ENCODE measurements at regions not wholly inside any gene's neighbourhood (a gene's known extent, or its start where the extent isn't known, plus 50 kb on each side); places are given as distances from the start of the nearest gene placed in this dataset.

DNA sequence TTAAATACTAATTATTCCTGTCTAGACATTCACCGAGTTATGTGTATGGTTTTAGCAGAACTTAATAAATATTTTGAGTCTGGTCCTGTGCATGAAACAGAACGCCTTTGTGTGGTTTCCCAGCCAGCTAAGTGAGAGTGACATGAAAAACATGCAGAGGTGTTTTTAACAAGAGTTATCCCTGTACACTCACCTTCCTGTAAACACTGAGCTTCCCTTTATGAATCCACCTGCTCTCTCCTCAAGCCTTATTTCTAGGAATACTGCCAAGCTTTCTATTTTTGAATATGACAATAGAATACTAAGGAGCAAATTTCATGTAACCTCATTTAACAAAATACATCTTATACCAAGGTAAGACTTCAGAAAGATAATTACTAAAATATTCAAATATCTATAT lies 270.3 kb upstream of the CTSO start:
- no peaks in the 10 kb centered on the region for H3K4me1 Mint-ChIP-seq
- peaks cover 6% of the 10 kb centered on the region for H3K9me3 Mint-ChIP-seq
- no peaks in the 10 kb centered on the region for H3K27me3 Mint-ChIP-seq
- no peaks in the 10 kb centered on the region for H3K36me3 Mint-ChIP-seq (ENCODE audit: low read depth)
- intact Hi-C loops (cut with micrococcal nuclease) = no loop called here
- CTCF ChIA-PET = no interaction called here
- ATAC-seq (ENCODE audit: low read depth) (no peak), DNase-seq (no peak)
- H3K27ac Mint-ChIP-seq = no peak overlapping the region
- no peak overlapping the region for H3K4me3 Mint-ChIP-seq
- POLR2A ChIA-PET = no interaction called here
- no peak for TF ChIP-seq CTCF (IDR thresholded peaks at IDR 0.05)

- no peaks in the 10 kb centered on the region for H3K4me1 Mint-ChIP-seq
- H3K36me3 Mint-ChIP-seq (ENCODE audit: low read depth) = no peaks in the 10 kb centered on the region
- no peak overlapping the region for H3K27ac Mint-ChIP-seq
- intact Hi-C loops (cut with micrococcal nuclease) = no loop called here
- H3K4me3 Mint-ChIP-seq = no peak overlapping the region
- H3K27me3 Mint-ChIP-seq = no peaks in the 10 kb centered on the region
- H3K9me3 Mint-ChIP-seq = peaks cover 8% of the 10 kb centered on the region
- POLR2A ChIA-PET = no interaction called here
- CTCF ChIA-PET = no interaction called here
- DNase-seq = no peak
- no peak for ATAC-seq (ENCODE audit: low read depth)
- TF ChIP-seq CTCF (IDR thresholded peaks at IDR 0.05) = no peak
These were observed 263.6 kb upstream of the CTSO start for GRCh38 chr4:156217236-156217635.

DNA sequence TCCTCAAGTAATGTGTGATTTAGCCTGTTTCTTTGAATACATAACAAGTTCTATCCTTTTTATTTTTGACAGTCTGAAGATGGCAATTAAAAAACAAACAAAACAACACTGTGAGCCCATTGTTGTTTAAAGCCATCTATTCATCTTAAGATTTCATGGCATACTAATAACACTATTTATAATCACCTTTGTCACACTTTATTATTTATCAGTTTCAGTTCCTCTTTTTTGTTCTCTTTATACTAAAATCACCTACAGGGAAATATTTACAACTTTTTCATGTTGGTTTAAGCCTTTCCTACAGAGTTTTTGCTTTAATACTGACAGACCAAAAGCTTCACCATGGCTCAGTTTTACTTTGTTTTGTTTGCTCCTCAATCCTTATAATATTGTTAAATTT lies 247.4 kb upstream of the CTSO start:
- CTCF ChIA-PET = no interaction called here
- DNase-seq (no peak), ATAC-seq (ENCODE audit: low read depth) (no peak)
- peaks cover 3% of the 10 kb centered on the region for H3K4me1 Mint-ChIP-seq
- H3K9me3 Mint-ChIP-seq = peaks cover under 1% of the 10 kb centered on the region
- no peaks in the 10 kb centered on the region for H3K27me3 Mint-ChIP-seq
- H3K4me3 Mint-ChIP-seq = no peak overlapping the region
- H3K27ac Mint-ChIP-seq = no peak overlapping the region
- H3K36me3 Mint-ChIP-seq (ENCODE audit: low read depth) = no peaks in the 10 kb centered on the region
- intact Hi-C loops (cut with micrococcal nuclease) = no loop called here
- POLR2A ChIA-PET = no interaction called here
- TF ChIP-seq CTCF (IDR thresholded peaks at IDR 0.05) = no peak

GRCh38 chr4:156198511-156198910 lies 244.8 kb upstream of the CTSO start:
- CTCF ChIA-PET = no interaction called here

DNA sequence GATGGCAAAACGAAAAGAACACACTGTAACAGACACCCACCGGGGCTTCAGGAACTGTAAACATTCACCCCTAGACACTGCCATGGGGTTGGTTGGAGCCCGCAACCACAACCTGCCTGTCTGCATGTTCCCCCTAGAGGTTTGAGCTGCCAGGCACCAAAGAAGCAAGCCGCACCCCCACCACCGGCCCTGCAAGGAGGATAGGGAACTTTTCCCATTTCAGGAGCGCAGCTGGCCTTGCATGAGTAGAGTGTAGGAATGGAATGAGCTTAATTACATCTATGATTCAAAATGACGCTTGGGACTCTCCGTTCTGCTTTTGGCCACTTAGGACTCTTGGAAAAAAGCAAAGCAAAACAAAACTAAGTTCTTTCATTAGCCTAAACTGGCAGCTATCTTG lies 243.6 kb upstream of the CTSO start:
- no peaks in the 10 kb centered on the region for H3K36me3 Mint-ChIP-seq (ENCODE audit: low read depth)
- ATAC-seq (ENCODE audit: low read depth) (no peak), DNase-seq (no peak)
- H3K9me3 Mint-ChIP-seq = no peaks in the 10 kb centered on the region
- ChIA-PET POLR2A (no interaction called here), CTCF (no interaction called here)
- H3K27me3 Mint-ChIP-seq = no peaks in the 10 kb centered on the region
- intact Hi-C loops (cut with micrococcal nuclease) = no loop called here
- no peak for TF ChIP-seq CTCF (IDR thresholded peaks at IDR 0.05)
- no peak overlapping the region for H3K4me3 Mint-ChIP-seq
- no peak overlapping the region for H3K27ac Mint-ChIP-seq
- H3K4me1 Mint-ChIP-seq = peaks cover 3% of the 10 kb centered on the region

More at GRCh38 chr4:156198511-156198910, 244.8 kb upstream of the CTSO start:
- no peak overlapping the region for H3K4me3 Mint-ChIP-seq
- DNase-seq (no peak), ATAC-seq (ENCODE audit: low read depth) (no peak)
- no peak for TF ChIP-seq CTCF (IDR thresholded peaks at IDR 0.05)
- no peaks in the 10 kb centered on the region for H3K9me3 Mint-ChIP-seq
- H3K27me3 Mint-ChIP-seq = no peaks in the 10 kb centered on the region
- H3K27ac Mint-ChIP-seq = no peak overlapping the region
- H3K4me1 Mint-ChIP-seq = peaks cover 3% of the 10 kb centered on the region
- intact Hi-C loops (cut with micrococcal nuclease) = no loop called here
- no peaks in the 10 kb centered on the region for H3K36me3 Mint-ChIP-seq (ENCODE audit: low read depth)
- POLR2A ChIA-PET = no interaction called here

Measured in activated B cell treated with CpG ODN at 0.5 μM for 24 hours (primary cell).